ENCODE measurements at regions not wholly inside any gene's neighbourhood (a gene's known extent, or its start where the extent isn't known, plus 50 kb on each side); places are given as distances from the start of the nearest gene placed in this dataset.

GRCh38 chr6:93013054-93013453, 406.3 kb downstream of the EPHA7 start:
- no peak overlapping the region for H3K9ac ChIP-seq (ENCODE audit: low read depth in 1 of 2, low read length in 2 of 2)
- no peaks in the 10 kb centered on the region for H3K36me3 ChIP-seq (ENCODE audit: control insufficient read depth in 4 of 4, insufficient read depth in 3 of 4, low read depth in 1 of 4, low read length in 3 of 4)
- no peak for TF ChIP-seq JUND (IDR thresholded peaks at IDR 0.05)
- peaks cover 0 to 4% (median 0%) of the 10 kb centered on the region in 4 donors for H3K9me3 ChIP-seq (ENCODE audit: control insufficient read depth in 4 of 4, low read length in 3 of 4)
- H3K27me3 ChIP-seq (ENCODE audit: control insufficient read depth in 4 of 4, insufficient read depth in 4 of 4, low read length in 3 of 4), result no peaks in the 10 kb centered on the region
- H3K4me1 ChIP-seq (ENCODE audit: control insufficient read depth in 4 of 4, insufficient read depth in 4 of 4, low read length in 3 of 4), result no peaks in the 10 kb centered on the region
- no peak overlapping the region for H3K27ac ChIP-seq (ENCODE audit: low read depth in 1 of 2, low read length in 2 of 2)
- no peak for DNase-seq (ENCODE audit: low spot score)
- no peak overlapping the region for H3K4me3 ChIP-seq (ENCODE audit: low read depth in 1 of 3, low read length in 3 of 3)
- 40% methylated on average over 2 of the region's 2 CpGs for WGBS

GRCh38 chr6:93008375-93008774, 411.0 kb downstream of the EPHA7 start:
- no peaks in the 10 kb centered on the region for H3K4me1 ChIP-seq (ENCODE audit: control insufficient read depth in 4 of 4, insufficient read depth in 4 of 4, low read length in 3 of 4)
- no peak overlapping the region for H3K9ac ChIP-seq (ENCODE audit: low read depth in 1 of 2, low read length in 2 of 2)
- TF ChIP-seq REST (IDR thresholded peaks at IDR 0.05), result no peak
- no peak for TF ChIP-seq ATF3 (IDR thresholded peaks at IDR 0.05)
- no peak for TF ChIP-seq JUND (IDR thresholded peaks at IDR 0.05)
- no peak for TF ChIP-seq NR2F2 (IDR thresholded peaks at IDR 0.05)
- no peak for TF ChIP-seq RXRA (IDR thresholded peaks at IDR 0.05)
- TF ChIP-seq HNF4G (IDR thresholded peaks at IDR 0.05), result no peak
- no peak for TF ChIP-seq MAX (IDR thresholded peaks at IDR 0.05)
- no peak for TF ChIP-seq SP1 (IDR thresholded peaks at IDR 0.05)
- no peak for TF ChIP-seq YY1 (IDR thresholded peaks at IDR 0.05)
- TF ChIP-seq ZBTB33 (IDR thresholded peaks at IDR 0.05), result no peak
- TF ChIP-seq EGR1 (IDR thresholded peaks at IDR 0.05; ENCODE audit: low read depth in 2 of 2), result no peak
- TF ChIP-seq GABPA (IDR thresholded peaks at IDR 0.05 in 1 of 2, conservative IDR thresholded peaks at IDR 0.05 in 1 of 2), result no peak
- no peak for TF ChIP-seq FOXA2 (IDR thresholded peaks at IDR 0.05)
- TF ChIP-seq HNF4A (conservative IDR thresholded peaks at IDR 0.05), result no peak
- no peak for TF ChIP-seq RAD21 (IDR thresholded peaks at IDR 0.05)
- TF ChIP-seq TAF1 (conservative IDR thresholded peaks at IDR 0.05), result no peak
- no peaks in the 10 kb centered on the region for H3K27me3 ChIP-seq (ENCODE audit: control insufficient read depth in 4 of 4, insufficient read depth in 4 of 4, low read length in 3 of 4)
- DNase-seq (ENCODE audit: low spot score), result no peak
- H3K27ac ChIP-seq (ENCODE audit: low read depth in 1 of 2, low read length in 2 of 2), result no peak overlapping the region
- H3K9me3 ChIP-seq (ENCODE audit: control insufficient read depth in 4 of 4, low read length in 3 of 4), result no peaks in the 10 kb centered on the region
- H3K36me3 ChIP-seq (ENCODE audit: control insufficient read depth in 4 of 4, insufficient read depth in 3 of 4, low read depth in 1 of 4, low read length in 3 of 4), result no peaks in the 10 kb centered on the region
- no peak overlapping the region for H3K4me3 ChIP-seq (ENCODE audit: low read depth in 1 of 3, low read length in 3 of 3)

Data from liver (tissue), 7 donors.